UCSD-AML1 (cell line): ENCODE measurements at regions not wholly inside any gene's neighbourhood (a gene's known extent, or its start where the extent isn't known, plus 50 kb on each side); places are given as distances from the start of the nearest gene placed in this dataset.

ENCODE experiments used
- DNase-seq: peaks from one replicate; lab custom pipeline; 2025; ENCODE audit not compliant: unreplicated experiment; lab: John Stamatoyannopoulos, UW

GRCh38 chr13:99717959-99718674 lies 216.8 kb downstream of the TM9SF2 start:
- DNase-seq = no peak

GRCh38 chr13:99709134-99709533 lies 207.9 kb downstream of the TM9SF2 start:
- DNase-seq = no peak

GRCh38 chr13:99704390-99704789 lies 203.1 kb downstream of the TM9SF2 start:
- DNase-seq = no peak

- no peak for DNase-seq
Measured at GRCh38 chr13:99703908-99704307, 202.6 kb downstream of the TM9SF2 start.

GRCh38 chr13:99702687-99703319 lies 201.5 kb downstream of the TM9SF2 start:
- DNase-seq = no peak

GRCh38 chr13:99700468-99700867 lies 199.2 kb downstream of the TM9SF2 start:
- DNase-seq = no peak

- DNase-seq = no peak
Measured at GRCh38 chr13:99698816-99699099, 197.5 kb downstream of the TM9SF2 start.

- DNase-seq = no peak
Measured at GRCh38 chr13:99698010-99698815, 196.9 kb downstream of the TM9SF2 start.

GRCh38 chr13:99695857-99696256 lies 194.6 kb downstream of the TM9SF2 start:
- no peak for DNase-seq

- DNase-seq = no peak
Measured at GRCh38 chr13:99693852-99694611, 192.8 kb downstream of the TM9SF2 start.

GRCh38 chr13:99693351-99693750 lies 192.1 kb downstream of the TM9SF2 start:
- no peak for DNase-seq

- no peak for DNase-seq
Measured at GRCh38 chr13:99692854-99693253, 191.6 kb downstream of the TM9SF2 start.

GRCh38 chr13:99691552-99691951 lies 190.3 kb downstream of the TM9SF2 start:
- no peak for DNase-seq

GRCh38 chr13:99690426-99691174 lies 189.3 kb downstream of the TM9SF2 start:
- no peak for DNase-seq

- DNase-seq = no peak
Measured at GRCh38 chr13:99689955-99690354, 188.7 kb downstream of the TM9SF2 start.

GRCh38 chr13:99688776-99689175 lies 187.5 kb downstream of the TM9SF2 start:
- no peak for DNase-seq

GRCh38 chr13:99687723-99688397 lies 186.6 kb downstream of the TM9SF2 start:
- DNase-seq = no peak

GRCh38 chr13:99686944-99687411 lies 185.7 kb downstream of the TM9SF2 start:
- DNase-seq = no peak

GRCh38 chr13:99686157-99686572 lies 184.9 kb downstream of the TM9SF2 start:
- peak; percentile 28 for DNase-seq

- DNase-seq = no peak
Measured at GRCh38 chr13:99681695-99682094, 180.4 kb downstream of the TM9SF2 start.
